ENCODE measurements at regions not wholly inside any gene's neighbourhood (a gene's known extent, or its start where the extent isn't known, plus 50 kb on each side); places are given as distances from the start of the nearest gene placed in this dataset.
A peak's percentile ranks its signal among the peaks of the same experiment; 100 is the strongest.

DNA sequence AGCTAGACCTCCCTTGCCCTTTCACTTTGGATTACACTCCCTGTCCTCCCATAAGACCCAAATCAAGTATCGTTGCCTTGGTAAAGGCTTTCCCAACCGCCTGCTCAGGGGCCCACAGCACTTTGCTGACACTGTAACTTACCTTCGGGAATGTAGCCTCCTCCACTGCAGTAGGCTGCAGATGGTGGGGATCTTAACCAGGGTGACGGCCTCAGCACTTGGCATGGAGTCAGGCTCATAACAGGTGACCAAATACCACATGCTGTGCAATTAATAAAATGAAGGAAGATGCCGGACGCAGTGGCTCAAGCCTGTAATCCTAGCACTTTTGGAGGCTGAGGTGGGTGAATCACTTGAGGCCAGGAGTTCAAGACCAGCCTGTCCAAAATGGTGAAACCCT is 88.7 kb upstream of the IRF2BP2 start:
- TF ChIP-seq LCOR (CRISPR knock-in tag; IDR thresholded peaks at IDR 0.05), result no peak
- intact Hi-C loops (cut with micrococcal nuclease) (no loop called here), in situ Hi-C loops (cut with MboI) (no loop called here)
- Histone ChIP-seq H4K20me1 (replicated peaks; ENCODE audit: control insufficient read depth, insufficient read depth, low read length) (no peaks in the 10 kb centered on the region), H3K9ac (ENCODE audit: insufficient read depth in 1 of 2, low read depth in 2 of 2, low read length in 2 of 2) (no peak overlapping the region), H3K27me3 (ENCODE audit: control insufficient read depth in 2 of 2, insufficient read depth in 2 of 2, low read length in 2 of 2) (no peaks in the 10 kb centered on the region), H3K4me2 (ENCODE audit: insufficient read depth, low read length) (no peak overlapping the region), H3K27ac (ENCODE audit: extremely low read depth, low read depth, low read length) (no peak overlapping the region), H3K9me3 (replicated peaks; ENCODE audit: control insufficient read depth, insufficient read depth, low read depth, low read length) (no peaks in the 10 kb centered on the region), H3K36me3 (ENCODE audit: control insufficient read depth, insufficient read depth, low read length) (no peaks in the 10 kb centered on the region), H3K79me2 (ENCODE audit: control insufficient read depth, insufficient read depth, low read length) (no peaks in the 10 kb centered on the region), H3K4me1 (replicated peaks in 1 of 2; ENCODE audit: control insufficient read depth in 2 of 2, insufficient read depth in 2 of 2, low read length in 2 of 2) (peaks cover 19 to 36% of the 10 kb centered on the region in 2 experiments; a peak in 4 of 5 replicates), H3K9me1 (ENCODE audit: control insufficient read depth, insufficient read depth, low read length) (no peaks in the 10 kb centered on the region), H2AFZ (ENCODE audit: low read depth, low read length) (no peak overlapping the region), H3K4me3 (no peak overlapping the region)
- no peak for ATAC-seq
- POLR2A ChIA-PET, result no interaction called here
- no TSS peak for BruUV-seq (replicated peaks)
- DNase-seq (ENCODE audit: extremely low read depth in 1 of 4, low spot score in 3 of 4), result no peak
- FAIRE-seq, result no peak
- CTCF ChIA-PET (ENCODE audit: low intra/inter-chr PET ratio), result no interaction called here
- WGBS (ENCODE audit: insufficient coverage, low coverage, missing lambda C conversion rate), result 87% methylated on average over 6 of the region's 6 CpGs

DNA sequence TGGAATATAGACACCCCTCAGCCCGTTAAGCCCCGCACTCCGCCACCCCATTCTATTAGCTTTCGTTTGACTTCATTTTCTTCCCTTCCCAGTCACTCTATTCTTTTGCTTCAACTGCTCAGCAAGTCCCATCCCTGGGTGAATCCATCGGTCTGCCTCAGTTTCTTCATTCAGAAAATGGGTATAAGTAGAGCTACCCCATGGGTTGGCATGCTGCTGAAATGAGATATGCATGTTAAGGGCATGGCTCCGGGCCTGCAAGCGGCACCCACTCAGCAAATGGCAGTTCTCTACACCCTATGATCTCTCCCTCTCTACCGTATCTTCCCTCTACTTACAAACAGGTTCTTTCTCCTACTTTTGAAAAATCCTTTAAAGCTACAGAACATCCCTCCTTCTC is 87.8 kb upstream of the IRF2BP2 start:
- POLR2A ChIA-PET, result no interaction called here
- WGBS (ENCODE audit: insufficient coverage, low coverage, missing lambda C conversion rate), result 68% methylated on average over 8 of the region's 8 CpGs
- H3K27me3 ChIP-seq (ENCODE audit: control insufficient read depth in 2 of 2, insufficient read depth in 2 of 2, low read length in 2 of 2), result no peaks in the 10 kb centered on the region
- H3K27ac ChIP-seq (ENCODE audit: extremely low read depth, low read depth, low read length), result no peak overlapping the region
- CTCF ChIA-PET (ENCODE audit: low intra/inter-chr PET ratio), result no interaction called here
- ATAC-seq (no peak), DNase-seq (ENCODE audit: extremely low read depth in 1 of 4, low spot score in 3 of 4) (no peak), FAIRE-seq (no peak)
- no peaks in the 10 kb centered on the region for H3K36me3 ChIP-seq (ENCODE audit: control insufficient read depth, insufficient read depth, low read length)
- BruUV-seq (replicated peaks), result no TSS peak
- H3K9me1 ChIP-seq (ENCODE audit: control insufficient read depth, insufficient read depth, low read length), result no peaks in the 10 kb centered on the region
- no peaks in the 10 kb centered on the region for H3K9me3 ChIP-seq (replicated peaks; ENCODE audit: control insufficient read depth, insufficient read depth, low read depth, low read length)
- peaks cover 19 to 36% of the 10 kb centered on the region in 2 experiments; a peak in 4 of 5 replicates for H3K4me1 ChIP-seq (replicated peaks in 1 of 2; ENCODE audit: control insufficient read depth in 2 of 2, insufficient read depth in 2 of 2, low read length in 2 of 2)
- TF ChIP-seq BCOR (IDR thresholded peaks at IDR 0.05) (0 out of 2 replicates have a peak, but pooled peaks have one; percentile 20), GTF2F1 (IDR thresholded peaks at IDR 0.05; ENCODE audit: low read depth, low read length) (no peak), ZNF217 (CRISPR knock-in tag; IDR thresholded peaks at IDR 0.05) (no peak), MGA (IDR thresholded peaks at IDR 0.05) (no peak), RBM25 (IDR thresholded peaks at IDR 0.05; ENCODE audit: low read depth, low read length, severe bottlenecking) (peak; percentile 62), SMARCA5 (IDR thresholded peaks at IDR 0.05) (no peak)
- H3K4me3 ChIP-seq, result no peak overlapping the region
- H3K4me2 ChIP-seq (ENCODE audit: insufficient read depth, low read length), result no peak overlapping the region
- no peak overlapping the region for H2AFZ ChIP-seq (ENCODE audit: low read depth, low read length)
- no peaks in the 10 kb centered on the region for H3K79me2 ChIP-seq (ENCODE audit: control insufficient read depth, insufficient read depth, low read length)
- no peak overlapping the region for H3K9ac ChIP-seq (ENCODE audit: insufficient read depth in 1 of 2, low read depth in 2 of 2, low read length in 2 of 2)
- intact Hi-C loops (cut with micrococcal nuclease) (no loop called here), in situ Hi-C loops (cut with MboI) (no loop called here)
- no peaks in the 10 kb centered on the region for H4K20me1 ChIP-seq (replicated peaks; ENCODE audit: control insufficient read depth, insufficient read depth, low read length)

Data from K562 (cell line).